ENCODE measurements at regions not wholly inside any gene's neighbourhood (a gene's known extent, or its start where the extent isn't known, plus 50 kb on each side); places are given as distances from the start of the nearest gene placed in this dataset.

DNA sequence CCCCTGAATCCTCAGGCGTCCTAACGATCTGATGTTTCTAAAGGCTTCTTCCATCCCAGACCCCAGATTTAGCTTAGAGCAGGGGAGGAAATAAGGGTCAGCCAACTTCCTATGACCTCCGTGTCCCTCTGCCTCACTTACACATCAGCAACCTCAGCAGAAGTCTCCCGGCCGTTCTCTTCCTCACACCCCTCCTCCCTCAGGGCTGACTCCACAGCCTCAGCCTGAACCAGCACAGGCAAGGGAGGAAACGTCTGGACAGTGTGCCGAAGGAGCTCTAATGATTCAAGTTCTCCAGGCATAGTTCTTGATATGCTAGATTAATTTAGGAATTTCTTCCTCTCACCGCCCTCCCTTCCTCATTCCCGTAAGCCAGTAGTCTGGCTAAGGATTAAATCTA is 121.4 kb downstream of the NUFIP1 start:
- Histone ChIP-seq H4K5ac (ENCODE audit: insufficient read length, low read depth, low read length) (no peak overlapping the region), H4K8ac (ENCODE audit: extremely low read depth, insufficient read depth, low read length) (no peak overlapping the region), H3K18ac (ENCODE audit: extremely low read depth, low read length) (no peak overlapping the region; the same call in 1 of the 2 replicates), H2BK15ac (ENCODE audit: low read length) (no peak overlapping the region), H2AFZ (ENCODE audit: low read length) (no peak overlapping the region), H2BK20ac (ENCODE audit: low read length) (no peak overlapping the region), H3K79me2 (ENCODE audit: control insufficient read depth in 1 of 2, insufficient read depth in 2 of 2, low read length in 2 of 2) (no peaks in the 10 kb centered on the region), H3K79me1 (ENCODE audit: low read depth, low read length) (no peaks in the 10 kb centered on the region), H3K27me3 (replicated peaks in 1 of 4; ENCODE audit: control insufficient read depth in 3 of 4, extremely low read depth in 1 of 4, insufficient read depth in 3 of 4, low read length in 3 of 4) (no peaks in the 10 kb centered on the region), H3K27ac (ENCODE audit: low read depth, low read length) (no peak overlapping the region), H3K23ac (ENCODE audit: insufficient read length) (no peak overlapping the region), H2BK5ac (ENCODE audit: low read depth, low read length) (no peak overlapping the region), H3K23me2 (ENCODE audit: low read depth, low read length) (no peaks in the 10 kb centered on the region), H2AK5ac (ENCODE audit: low read depth, low read length) (no peak overlapping the region), H3K4me2 (ENCODE audit: insufficient read depth in 1 of 2, low read depth in 2 of 2, low read length in 2 of 2) (no peak overlapping the region), H3K4me1 (replicated peaks in 1 of 4; ENCODE audit: control insufficient read depth in 3 of 4, insufficient read depth in 4 of 4, low read length in 3 of 4) (no peaks in the 10 kb centered on the region; a peak in 1 of 7 replicates), H2BK120ac (replicated peaks; ENCODE audit: low read depth, low read length) (no peak overlapping the region), H3K4ac (replicated peaks; ENCODE audit: insufficient read length, low read depth, low read length) (no peak overlapping the region), H4K91ac (replicated peaks; ENCODE audit: insufficient read length, low read length) (no peak overlapping the region), H3K9me3 (ENCODE audit: insufficient read depth in 2 of 2, low read depth in 1 of 2, low read length in 1 of 2) (no peaks in the 10 kb centered on the region), H4K20me1 (replicated peaks in 1 of 2; ENCODE audit: control insufficient read depth in 1 of 2, insufficient read depth in 2 of 2, low read length in 2 of 2) (no peaks in the 10 kb centered on the region), H3K9ac (replicated peaks in 1 of 4; ENCODE audit: extremely low read depth in 1 of 4, low read depth in 3 of 4, low read length in 3 of 4) (no peak overlapping the region), H3K56ac (replicated peaks; ENCODE audit: insufficient read length, low read depth, low read length) (no peak overlapping the region), H3K36me3 (ENCODE audit: control insufficient read depth in 2 of 4, insufficient read depth in 4 of 4, low read length in 3 of 4) (no peaks in the 10 kb centered on the region), H2BK12ac (ENCODE audit: low read depth, low read length) (no peak overlapping the region), H3K4me3 (ENCODE audit: extremely low read depth in 1 of 4, insufficient read depth in 2 of 4, low read depth in 3 of 4, low read length in 4 of 4) (no peak overlapping the region), H3K14ac (ENCODE audit: insufficient read length) (no peak overlapping the region)
- 87% methylated on average over 9 of the region's 9 CpGs; no CpG with 5 or more reads in 1 of the 2 experiments for WGBS, 2 experiments (ENCODE audit: extremely low coverage in 1 of 2, insufficient coverage in 1 of 2, insufficient read length in 1 of 2, insufficient replicate concordance in 2 of 2, low coverage in 1 of 2, low lambda C conversion rate in 2 of 2, missing lambda C conversion rate in 1 of 2)
- ChIA-PET POLR2A (ENCODE audit: partially characterized antibody) (interaction anchor here (0.6 kb wide), 1 partner anchor 394 kb away, joined by 3 read pairs; no protein-coding TSS in a partner anchor), CTCF (ENCODE audit: partially characterized antibody) (interaction anchor here (0.5 to 1.2 kb wide), 2 partner anchors 49 to 449 kb away, joined by 3 read pairs; no protein-coding TSS in a partner anchor)
- FAIRE-seq = no peak
- TF ChIP-seq JUND (IDR thresholded peaks at IDR 0.05; ENCODE audit: low read length) = no peak
- no peak for TF ChIP-seq HDAC6 (IDR thresholded peaks at IDR 0.05; ENCODE audit: low read depth, low read length)
- TF ChIP-seq RXRA (IDR thresholded peaks at IDR 0.05; ENCODE audit: insufficient read depth, low read depth, low read length) = no peak
- no peak for TF ChIP-seq CEBPB (IDR thresholded peaks at IDR 0.05; ENCODE audit: low read depth, low read length)
- TF ChIP-seq TBP (IDR thresholded peaks at IDR 0.05; ENCODE audit: low read depth, low read length) = no peak
- DNase-seq (ENCODE audit: low read depth in 1 of 2, low spot score in 2 of 2) = no peak
